ENCODE measurements at regions not wholly inside any gene's neighbourhood (a gene's known extent, or its start where the extent isn't known, plus 50 kb on each side); places are given as distances from the start of the nearest gene placed in this dataset.

DNA sequence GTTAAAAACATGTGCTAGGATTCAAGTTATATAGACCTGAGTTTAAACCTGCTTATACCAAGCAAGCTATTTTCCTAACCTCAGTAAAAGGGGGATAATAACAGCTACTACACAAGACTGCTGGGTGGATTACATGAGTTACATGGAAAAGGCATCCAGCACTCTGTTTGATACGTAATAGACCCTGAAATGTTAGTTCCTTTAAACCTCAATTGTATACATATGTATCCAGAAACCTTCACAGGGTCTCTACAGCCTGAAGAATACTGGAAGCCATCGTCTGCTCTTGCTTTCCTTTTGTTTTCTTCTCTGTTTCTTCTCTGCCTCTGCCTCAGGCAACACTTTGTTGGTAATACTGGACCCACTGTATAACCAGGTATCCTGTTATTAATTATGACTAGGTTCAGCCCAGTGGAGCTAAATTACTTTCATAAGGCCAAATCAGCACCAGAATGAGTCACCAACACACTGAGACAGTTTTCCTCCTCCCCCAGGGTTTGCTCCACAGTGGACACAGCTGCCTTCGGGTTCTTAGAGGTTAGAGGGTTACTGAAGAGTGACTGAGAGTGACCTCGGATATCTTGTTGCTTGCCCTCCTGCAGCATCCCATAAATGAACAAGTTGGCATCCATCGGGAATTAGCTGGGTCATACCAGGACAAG is 127.1 kb downstream of the CAPZA3 start:
- ATAC-seq: peak; percentile 94

DNA sequence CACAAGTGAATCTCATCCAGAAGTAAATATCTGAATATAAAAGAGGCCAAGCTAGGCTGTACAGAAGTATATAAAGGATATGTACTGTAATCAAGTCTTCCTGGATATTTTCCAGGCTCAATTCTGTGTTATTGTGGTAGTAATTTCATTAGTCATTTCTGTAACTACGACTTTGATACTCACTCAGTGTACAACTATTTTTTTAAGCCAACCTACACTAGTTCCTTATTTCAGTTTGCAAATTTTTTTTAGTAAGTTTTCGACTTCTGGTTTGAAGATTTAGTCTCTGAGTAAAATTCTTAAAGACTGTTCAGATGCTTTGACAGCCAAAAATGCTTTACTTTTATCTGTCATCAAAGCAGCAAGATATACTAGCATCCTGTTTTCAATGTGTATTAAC is 130.8 kb downstream of the CAPZA3 start:
- ATAC-seq: peak; percentile 18
- no peak for TF ChIP-seq BACH2 (CRISPR knock-in tag; IDR thresholded peaks at IDR 0.05; ENCODE audit: borderline replicate concordance)
- TF ChIP-seq SNAI2 (CRISPR knock-in tag; IDR thresholded peaks at IDR 0.05): no peak
- no peak for TF ChIP-seq RARB (CRISPR knock-in tag; IDR thresholded peaks at IDR 0.05)
- TF ChIP-seq ESRRG (CRISPR knock-in tag; IDR thresholded peaks at IDR 0.05): no peak
- TF ChIP-seq ZC3H10 (CRISPR knock-in tag; IDR thresholded peaks at IDR 0.05): no peak
- TF ChIP-seq, protein P1, sequence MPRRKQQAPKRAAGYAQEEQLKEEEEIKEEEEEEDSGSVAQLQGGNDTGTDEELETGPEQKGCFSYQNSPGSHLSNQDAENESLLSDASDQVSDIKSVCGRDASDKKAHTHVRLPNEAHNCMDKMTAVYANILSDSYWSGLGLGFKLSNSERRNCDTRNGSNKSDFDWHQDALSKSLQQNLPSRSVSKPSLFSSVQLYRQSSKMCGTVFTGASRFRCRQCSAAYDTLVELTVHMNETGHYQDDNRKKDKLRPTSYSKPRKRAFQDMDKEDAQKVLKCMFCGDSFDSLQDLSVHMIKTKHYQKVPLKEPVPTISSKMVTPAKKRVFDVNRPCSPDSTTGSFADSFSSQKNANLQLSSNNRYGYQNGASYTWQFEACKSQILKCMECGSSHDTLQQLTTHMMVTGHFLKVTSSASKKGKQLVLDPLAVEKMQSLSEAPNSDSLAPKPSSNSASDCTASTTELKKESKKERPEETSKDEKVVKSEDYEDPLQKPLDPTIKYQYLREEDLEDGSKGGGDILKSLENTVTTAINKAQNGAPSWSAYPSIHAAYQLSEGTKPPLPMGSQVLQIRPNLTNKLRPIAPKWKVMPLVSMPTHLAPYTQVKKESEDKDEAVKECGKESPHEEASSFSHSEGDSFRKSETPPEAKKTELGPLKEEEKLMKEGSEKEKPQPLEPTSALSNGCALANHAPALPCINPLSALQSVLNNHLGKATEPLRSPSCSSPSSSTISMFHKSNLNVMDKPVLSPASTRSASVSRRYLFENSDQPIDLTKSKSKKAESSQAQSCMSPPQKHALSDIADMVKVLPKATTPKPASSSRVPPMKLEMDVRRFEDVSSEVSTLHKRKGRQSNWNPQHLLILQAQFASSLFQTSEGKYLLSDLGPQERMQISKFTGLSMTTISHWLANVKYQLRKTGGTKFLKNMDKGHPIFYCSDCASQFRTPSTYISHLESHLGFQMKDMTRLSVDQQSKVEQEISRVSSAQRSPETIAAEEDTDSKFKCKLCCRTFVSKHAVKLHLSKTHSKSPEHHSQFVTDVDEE (CRISPR knock-in tag; IDR thresholded peaks at IDR 0.05): no peak
- TF ChIP-seq ZFP30 (CRISPR knock-in tag; IDR thresholded peaks at IDR 0.05): no peak
- TF ChIP-seq ZNF8 (CRISPR knock-in tag; IDR thresholded peaks at IDR 0.05): no peak
- TF ChIP-seq TCF4 (CRISPR knock-in tag; IDR thresholded peaks at IDR 0.05; ENCODE audit: borderline replicate concordance): no peak
- no peak for TF ChIP-seq GLIS3 (CRISPR knock-in tag; IDR thresholded peaks at IDR 0.05)
- TF ChIP-seq ZNF565 (CRISPR knock-in tag; conservative IDR thresholded peaks at IDR 0.05; ENCODE audit: low read depth): no peak
- no peak for TF ChIP-seq ZFP3 (CRISPR knock-in tag; IDR thresholded peaks at IDR 0.05)
- TF ChIP-seq, protein P2, sequence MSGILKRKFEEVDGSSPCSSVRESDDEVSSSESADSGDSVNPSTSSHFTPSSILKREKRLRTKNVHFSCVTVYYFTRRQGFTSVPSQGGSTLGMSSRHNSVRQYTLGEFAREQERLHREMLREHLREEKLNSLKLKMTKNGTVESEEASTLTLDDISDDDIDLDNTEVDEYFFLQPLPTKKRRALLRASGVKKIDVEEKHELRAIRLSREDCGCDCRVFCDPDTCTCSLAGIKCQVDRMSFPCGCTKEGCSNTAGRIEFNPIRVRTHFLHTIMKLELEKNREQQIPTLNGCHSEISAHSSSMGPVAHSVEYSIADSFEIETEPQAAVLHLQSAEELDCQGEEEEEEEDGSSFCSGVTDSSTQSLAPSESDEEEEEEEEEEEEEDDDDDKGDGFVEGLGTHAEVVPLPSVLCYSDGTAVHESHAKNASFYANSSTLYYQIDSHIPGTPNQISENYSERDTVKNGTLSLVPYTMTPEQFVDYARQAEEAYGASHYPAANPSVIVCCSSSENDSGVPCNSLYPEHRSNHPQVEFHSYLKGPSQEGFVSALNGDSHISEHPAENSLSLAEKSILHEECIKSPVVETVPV (CRISPR knock-in tag; IDR thresholded peaks at IDR 0.05): no peak
- TF ChIP-seq TOX (CRISPR knock-in tag; IDR thresholded peaks at IDR 0.05; ENCODE audit: borderline replicate concordance): no peak
- TF ChIP-seq CSDC2 (CRISPR knock-in tag; IDR thresholded peaks at IDR 0.05): no peak
- TF ChIP-seq ZNF70 (CRISPR knock-in tag; IDR thresholded peaks at IDR 0.05): no peak

More for the DNA sequence above, 127.1 kb downstream of the CAPZA3 start:
- TF ChIP-seq, protein P3, sequence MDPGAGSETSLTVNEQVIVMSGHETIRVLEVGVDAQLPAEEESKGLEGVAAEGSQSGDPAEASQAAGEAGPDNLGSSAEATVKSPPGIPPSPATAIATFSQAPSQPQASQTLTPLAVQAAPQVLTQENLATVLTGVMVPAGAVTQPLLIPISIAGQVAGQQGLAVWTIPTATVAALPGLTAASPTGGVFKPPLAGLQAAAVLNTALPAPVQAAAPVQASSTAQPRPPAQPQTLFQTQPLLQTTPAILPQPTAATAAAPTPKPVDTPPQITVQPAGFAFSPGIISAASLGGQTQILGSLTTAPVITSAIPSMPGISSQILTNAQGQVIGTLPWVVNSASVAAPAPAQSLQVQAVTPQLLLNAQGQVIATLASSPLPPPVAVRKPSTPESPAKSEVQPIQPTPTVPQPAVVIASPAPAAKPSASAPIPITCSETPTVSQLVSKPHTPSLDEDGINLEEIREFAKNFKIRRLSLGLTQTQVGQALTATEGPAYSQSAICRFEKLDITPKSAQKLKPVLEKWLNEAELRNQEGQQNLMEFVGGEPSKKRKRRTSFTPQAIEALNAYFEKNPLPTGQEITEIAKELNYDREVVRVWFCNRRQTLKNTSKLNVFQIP (CRISPR knock-in tag; IDR thresholded peaks at IDR 0.05; ENCODE audit: borderline replicate concordance, low read depth): no peak
- TF ChIP-seq ZFP3 (CRISPR knock-in tag; IDR thresholded peaks at IDR 0.05) (no peak), CSDC2 (CRISPR knock-in tag; IDR thresholded peaks at IDR 0.05) (no peak), ZNF8 (CRISPR knock-in tag; IDR thresholded peaks at IDR 0.05) (no peak), TCF4 (CRISPR knock-in tag; IDR thresholded peaks at IDR 0.05; ENCODE audit: borderline replicate concordance) (no peak), BACH2 (CRISPR knock-in tag; IDR thresholded peaks at IDR 0.05; ENCODE audit: borderline replicate concordance) (no peak), PPARA (CRISPR knock-in tag; IDR thresholded peaks at IDR 0.05; ENCODE audit: borderline replicate concordance) (no peak), RARB (CRISPR knock-in tag; IDR thresholded peaks at IDR 0.05) (no peak), ZFP30 (CRISPR knock-in tag; IDR thresholded peaks at IDR 0.05) (no peak), ARNTL (CRISPR knock-in tag; IDR thresholded peaks at IDR 0.05; ENCODE audit: borderline replicate concordance, low read depth) (no peak), ESRRG (CRISPR knock-in tag; IDR thresholded peaks at IDR 0.05) (no peak), SNAI2 (CRISPR knock-in tag; IDR thresholded peaks at IDR 0.05) (no peak)
- TF ChIP-seq, protein P1 (CRISPR knock-in tag; IDR thresholded peaks at IDR 0.05): no peak
- TF ChIP-seq, protein P4, sequence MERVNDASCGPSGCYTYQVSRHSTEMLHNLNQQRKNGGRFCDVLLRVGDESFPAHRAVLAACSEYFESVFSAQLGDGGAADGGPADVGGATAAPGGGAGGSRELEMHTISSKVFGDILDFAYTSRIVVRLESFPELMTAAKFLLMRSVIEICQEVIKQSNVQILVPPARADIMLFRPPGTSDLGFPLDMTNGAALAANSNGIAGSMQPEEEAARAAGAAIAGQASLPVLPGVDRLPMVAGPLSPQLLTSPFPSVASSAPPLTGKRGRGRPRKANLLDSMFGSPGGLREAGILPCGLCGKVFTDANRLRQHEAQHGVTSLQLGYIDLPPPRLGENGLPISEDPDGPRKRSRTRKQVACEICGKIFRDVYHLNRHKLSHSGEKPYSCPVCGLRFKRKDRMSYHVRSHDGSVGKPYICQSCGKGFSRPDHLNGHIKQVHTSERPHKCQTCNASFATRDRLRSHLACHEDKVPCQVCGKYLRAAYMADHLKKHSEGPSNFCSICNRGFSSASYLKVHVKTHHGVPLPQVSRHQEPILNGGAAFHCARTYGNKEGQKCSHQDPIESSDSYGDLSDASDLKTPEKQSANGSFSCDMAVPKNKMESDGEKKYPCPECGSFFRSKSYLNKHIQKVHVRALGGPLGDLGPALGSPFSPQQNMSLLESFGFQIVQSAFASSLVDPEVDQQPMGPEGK (CRISPR knock-in tag; IDR thresholded peaks at IDR 0.05; ENCODE audit: borderline replicate concordance): no peak
- TF ChIP-seq, protein P5, sequence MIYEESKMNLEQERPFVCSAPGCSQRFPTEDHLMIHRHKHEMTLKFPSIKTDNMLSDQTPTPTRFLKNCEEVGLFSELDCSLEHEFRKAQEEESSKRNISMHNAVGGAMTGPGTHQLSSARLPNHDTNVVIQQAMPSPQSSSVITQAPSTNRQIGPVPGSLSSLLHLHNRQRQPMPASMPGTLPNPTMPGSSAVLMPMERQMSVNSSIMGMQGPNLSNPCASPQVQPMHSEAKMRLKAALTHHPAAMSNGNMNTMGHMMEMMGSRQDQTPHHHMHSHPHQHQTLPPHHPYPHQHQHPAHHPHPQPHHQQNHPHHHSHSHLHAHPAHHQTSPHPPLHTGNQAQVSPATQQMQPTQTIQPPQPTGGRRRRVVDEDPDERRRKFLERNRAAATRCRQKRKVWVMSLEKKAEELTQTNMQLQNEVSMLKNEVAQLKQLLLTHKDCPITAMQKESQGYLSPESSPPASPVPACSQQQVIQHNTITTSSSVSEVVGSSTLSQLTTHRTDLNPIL (CRISPR knock-in tag; IDR thresholded peaks at IDR 0.05; ENCODE audit: low read depth): no peak
- TF ChIP-seq, protein P2 (CRISPR knock-in tag; IDR thresholded peaks at IDR 0.05): no peak
